Esophagus (tissue), 2 donors: ENCODE measurements at regions not wholly inside any gene's neighbourhood (a gene's known extent, or its start where the extent isn't known, plus 50 kb on each side); places are given as distances from the start of the nearest gene placed in this dataset.
"Not testable (repeated sequence)": the region's sequence is repeated elsewhere in the genome, so short reads cannot be mapped to it uniquely, and the experiment has no call there.

ENCODE experiments used
- H3K27ac ChIP-seq, 2 donors: one replicate each; pipeline ENCODE4 v1.5.1; 2013; ENCODE audit warnings: low read depth in 2 of 2, mild to moderate bottlenecking in 2 of 2, inconsistent platforms in 1 of 2, low read length in 1 of 2, moderate library complexity in 1 of 2
- H3K27me3 ChIP-seq, 2 donors: one replicate each; pipeline ENCODE4 v1.6.1; 2013; ENCODE audit warnings: low read length in 2 of 2, control low read depth in 1 of 2, mild to moderate bottlenecking in 1 of 2; ENCODE audit not compliant: insufficient read depth in 2 of 2, control insufficient read depth in 1 of 2
- H3K36me3 ChIP-seq, 2 donors: one replicate each; pipeline ENCODE4 v1.6.1; 2013; ENCODE audit warnings: low read length in 1 of 2; ENCODE audit not compliant: control insufficient read depth in 2 of 2, insufficient read depth in 2 of 2
- H3K4me1 ChIP-seq, 2 donors: one replicate each; pipeline ENCODE4 v1.6.1; 2013; ENCODE audit warnings: low read length in 1 of 2; ENCODE audit not compliant: control insufficient read depth in 2 of 2, insufficient read depth in 2 of 2
- H3K4me3 ChIP-seq, 2 donors: one replicate each; pipeline ENCODE4 v1.5.1; 2013; ENCODE audit warnings: low read length in 2 of 2, mild to moderate bottlenecking in 2 of 2, low read depth in 1 of 2, moderate library complexity in 1 of 2
- H3K9me3 ChIP-seq, 2 donors: one replicate each; pipeline ENCODE4 v1.6.1; 2013; ENCODE audit warnings: mild to moderate bottlenecking in 2 of 2, low read depth in 1 of 2, low read length in 1 of 2, moderate library complexity in 1 of 2; ENCODE audit not compliant: control insufficient read depth in 2 of 2, insufficient read depth in 1 of 2
- WGBS, 2 donors: extraction: QIAGEN DNeasy Blood & Tissue Kit; methylation state at CpG; one replicate each; pipeline ENCODE4 v1.1.7; 2013; 5-methylcytosine and 5-hydroxymethylcytosine counted together
- donor health status: healthy with polysubstance abuse.
- donor health status: Bipolar disorder and iron deficiency.

DNA sequence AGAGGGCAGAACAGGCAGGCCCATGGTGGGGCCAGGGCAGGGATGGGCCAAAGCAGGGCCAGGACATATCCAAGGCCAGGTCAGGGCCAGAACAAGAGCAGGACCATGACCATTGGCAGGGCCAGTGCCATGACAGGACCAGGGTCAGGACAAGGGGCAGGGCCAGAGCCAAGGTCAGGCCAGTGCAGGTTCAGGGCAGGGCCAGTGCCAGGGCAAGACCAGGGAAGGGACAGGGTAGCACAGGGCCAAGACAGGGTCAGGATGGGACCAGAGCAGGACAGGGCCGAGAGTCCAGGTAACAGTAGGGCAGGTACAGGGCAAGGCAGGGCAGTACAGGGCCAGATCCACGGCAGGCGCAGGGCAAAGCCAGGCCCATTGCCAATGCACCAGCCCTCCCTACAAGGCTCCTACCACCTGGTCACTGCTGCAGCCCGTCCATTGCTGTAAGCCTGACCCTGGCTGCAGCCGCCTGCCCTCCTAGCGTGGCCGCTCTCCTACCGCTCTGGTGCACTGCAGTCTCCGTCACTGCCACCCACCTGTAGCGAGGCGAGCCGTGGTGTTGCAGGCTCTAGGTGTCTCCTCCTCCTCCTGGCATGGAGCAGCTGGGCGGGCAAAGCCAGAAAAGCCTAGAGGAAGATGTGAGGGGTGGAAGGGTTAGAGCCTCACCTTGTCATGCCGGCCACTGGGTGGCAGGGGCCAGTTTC lies 397.1 kb downstream of the GOLGA6L6 start:
- not testable (repeated sequence) for H3K27ac ChIP-seq, H3K9me3 ChIP-seq, H3K4me3 ChIP-seq, H3K27me3 ChIP-seq, H3K4me1 ChIP-seq, H3K36me3 ChIP-seq
- WGBS, 2 donors, result 94 to 95% methylated on average over 8 to 10 of the region's 14 CpGs

DNA sequence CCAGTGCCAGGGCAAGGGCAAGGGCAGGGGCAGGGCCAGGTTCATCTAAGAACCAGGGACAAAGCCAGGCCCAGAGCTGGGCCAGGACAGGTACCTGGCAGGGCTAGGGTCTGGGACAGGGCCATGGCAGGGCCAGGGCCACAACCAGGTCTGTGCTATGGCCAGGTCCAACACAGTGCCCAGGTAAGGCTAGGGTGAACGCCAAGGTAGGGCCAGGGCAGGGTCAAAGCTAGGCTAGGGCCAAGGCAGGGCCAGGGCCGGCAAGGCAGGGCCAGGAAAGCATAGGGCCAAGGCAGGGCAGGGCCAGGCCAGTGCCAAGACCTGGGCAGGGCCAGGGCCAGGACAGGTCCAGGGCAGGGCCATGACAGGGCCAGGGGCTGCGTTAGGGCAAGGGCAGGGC lies 398.7 kb downstream of the GOLGA6L6 start:
- 66 to 69% methylated on average over 1 to 2 of the region's 3 CpGs for WGBS, 2 donors
- H3K4me1 ChIP-seq, H3K4me3 ChIP-seq, H3K9me3 ChIP-seq, H3K27ac ChIP-seq, H3K36me3 ChIP-seq, H3K27me3 ChIP-seq: not testable (repeated sequence)

GRCh38 chr15:20142410-20142809 lies 399.2 kb downstream of the GOLGA6L6 start:
- H3K27ac ChIP-seq, H3K4me3 ChIP-seq, H3K36me3 ChIP-seq, H3K9me3 ChIP-seq, H3K4me1 ChIP-seq, H3K27me3 ChIP-seq: not testable (repeated sequence)
- 39 to 50% methylated on average over 1 of the region's 1 CpG for WGBS, 2 donors

DNA sequence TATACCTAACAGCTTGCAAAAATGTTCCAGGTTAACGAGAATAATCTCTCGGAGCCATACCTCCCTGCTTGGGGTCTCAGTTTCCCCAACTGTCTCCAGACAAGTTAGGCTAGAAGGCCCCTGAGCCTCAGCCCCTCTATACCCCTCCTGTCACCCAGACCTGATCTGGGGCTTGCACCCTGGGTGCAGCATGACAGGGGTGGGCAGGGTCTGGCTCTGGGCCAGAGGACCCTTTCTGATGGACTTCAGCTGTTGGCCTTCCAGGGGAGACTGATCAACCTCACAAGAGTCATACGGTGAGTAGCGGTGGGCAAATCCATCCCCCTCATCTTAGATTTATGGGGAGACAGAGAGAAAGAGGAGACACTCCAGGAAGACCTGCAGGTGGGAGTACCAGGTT lies 416.9 kb downstream of the GOLGA6L6 start:
- not testable (repeated sequence) for H3K4me1 ChIP-seq, H3K27me3 ChIP-seq, H3K27ac ChIP-seq, H3K36me3 ChIP-seq, H3K9me3 ChIP-seq, H3K4me3 ChIP-seq
- WGBS, 2 donors, result 53 to 70% methylated on average over 2 to 3 of the region's 4 CpGs

- peaks cover 6 to 8% of the 10 kb centered on the region in 2 donors for H3K9me3 ChIP-seq
- no peak overlapping the region for H3K4me3 ChIP-seq
- H3K27ac ChIP-seq, result no peak overlapping the region
- H3K27me3 ChIP-seq, result no peaks in the 10 kb centered on the region
- H3K36me3 ChIP-seq, result no peaks in the 10 kb centered on the region
- no peaks in the 10 kb centered on the region for H3K4me1 ChIP-seq
- 51 to 55% methylated on average over 2 of the region's 2 CpGs for WGBS, 2 donors
Measured at GRCh38 chr15:20106026-20106425, 435.6 kb downstream of the GOLGA6L6 start.

DNA sequence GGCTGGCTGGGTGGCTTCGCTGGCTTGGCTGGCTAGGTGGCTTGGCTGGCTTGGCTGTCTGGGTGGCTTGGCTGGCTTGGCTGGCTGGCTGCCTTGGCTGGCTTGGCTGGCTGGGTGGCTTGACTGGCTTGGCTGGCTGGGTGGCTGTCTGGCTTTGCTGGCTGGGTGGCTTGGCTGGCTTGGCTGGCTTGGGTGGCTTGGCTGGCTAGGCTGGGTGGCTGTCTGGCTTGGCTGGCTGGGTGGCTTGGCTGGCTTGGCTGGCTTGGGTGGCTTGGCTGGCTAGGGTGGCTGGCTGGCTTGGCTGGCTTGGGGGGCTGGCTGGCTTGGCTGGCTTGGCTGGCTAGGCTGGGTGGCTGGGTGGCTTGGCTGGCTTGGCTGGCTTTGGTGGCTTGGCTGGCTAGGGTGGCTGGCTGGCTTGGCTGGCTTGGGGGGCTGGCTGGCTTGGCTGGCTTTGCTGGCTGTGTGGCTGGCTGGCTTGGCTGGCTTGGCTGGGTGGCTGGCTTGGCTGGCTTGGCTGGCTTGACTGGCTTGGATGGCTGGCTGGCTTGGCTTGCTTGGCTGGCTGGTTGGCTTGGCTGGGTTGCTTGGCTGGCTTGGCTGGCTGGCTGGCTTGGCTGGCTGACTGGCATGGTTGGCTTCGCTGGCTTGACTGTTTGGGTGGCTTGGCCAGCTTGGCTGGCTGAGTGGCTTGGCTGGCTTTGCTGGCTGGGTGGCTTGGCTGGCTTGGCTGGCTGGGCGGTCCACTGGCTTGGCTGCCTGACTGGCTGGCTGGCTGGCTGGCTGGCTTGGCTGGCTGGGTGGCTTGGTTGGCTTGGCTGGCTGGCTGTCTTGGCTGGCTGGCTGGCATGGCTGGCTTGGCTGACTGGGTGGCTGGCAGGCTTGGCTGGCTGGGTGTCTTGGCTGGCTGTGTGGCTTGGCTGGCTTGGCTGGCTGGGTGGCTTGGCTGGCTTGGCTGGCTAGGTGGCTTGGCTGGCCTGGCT lies 436.3 kb downstream of the GOLGA6L6 start:
- WGBS, 2 donors, result 91 to 94% methylated on average over 1 to 2 of the region's 3 CpGs
- H3K4me1 ChIP-seq, H3K27ac ChIP-seq, H3K4me3 ChIP-seq, H3K9me3 ChIP-seq, H3K27me3 ChIP-seq, H3K36me3 ChIP-seq: not testable (repeated sequence)

GRCh38 chr15:20104551-20104950 lies 437.0 kb downstream of the GOLGA6L6 start:
- not testable (repeated sequence) for H3K27ac ChIP-seq, H3K27me3 ChIP-seq, H3K4me1 ChIP-seq, H3K9me3 ChIP-seq, H3K4me3 ChIP-seq, H3K36me3 ChIP-seq
- WGBS, 2 donors, result 66 to 69% methylated on average over 3 to 5 of the region's 6 CpGs

GRCh38 chr15:20102862-20103261 lies 438.7 kb downstream of the GOLGA6L6 start:
- not testable (repeated sequence) for H3K36me3 ChIP-seq, H3K27ac ChIP-seq, H3K4me3 ChIP-seq, H3K4me1 ChIP-seq, H3K27me3 ChIP-seq, H3K9me3 ChIP-seq
- WGBS, 2 donors, result 73 to 83% methylated on average over 5 of the region's 5 CpGs

DNA sequence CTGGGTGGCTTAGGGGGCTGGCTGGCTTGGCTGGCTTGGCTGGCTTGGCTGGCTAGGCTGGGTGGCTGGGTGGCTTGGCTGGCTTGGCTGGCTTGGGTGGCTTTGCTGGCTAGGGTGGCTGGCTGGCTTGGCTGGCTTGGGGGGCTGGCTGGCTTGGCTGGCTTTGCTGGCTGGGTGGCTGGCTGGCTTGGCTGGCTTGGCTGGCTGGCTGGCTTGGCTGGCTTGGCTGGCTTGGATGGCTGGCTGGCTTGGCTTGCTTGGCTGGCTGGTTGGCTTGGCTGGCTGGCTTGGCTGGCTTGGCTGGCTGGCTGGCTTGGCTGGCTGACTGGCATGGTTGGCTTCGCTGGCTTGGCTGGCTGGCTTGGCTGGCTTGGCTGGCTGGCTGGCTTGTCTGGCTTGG lies 439.4 kb downstream of the GOLGA6L6 start:
- H3K27me3 ChIP-seq, H3K27ac ChIP-seq, H3K4me3 ChIP-seq, H3K4me1 ChIP-seq, H3K9me3 ChIP-seq, H3K36me3 ChIP-seq: not testable (repeated sequence)
- WGBS, 2 donors, result 61 to 83% methylated on average over 1 of the region's 1 CpG

DNA sequence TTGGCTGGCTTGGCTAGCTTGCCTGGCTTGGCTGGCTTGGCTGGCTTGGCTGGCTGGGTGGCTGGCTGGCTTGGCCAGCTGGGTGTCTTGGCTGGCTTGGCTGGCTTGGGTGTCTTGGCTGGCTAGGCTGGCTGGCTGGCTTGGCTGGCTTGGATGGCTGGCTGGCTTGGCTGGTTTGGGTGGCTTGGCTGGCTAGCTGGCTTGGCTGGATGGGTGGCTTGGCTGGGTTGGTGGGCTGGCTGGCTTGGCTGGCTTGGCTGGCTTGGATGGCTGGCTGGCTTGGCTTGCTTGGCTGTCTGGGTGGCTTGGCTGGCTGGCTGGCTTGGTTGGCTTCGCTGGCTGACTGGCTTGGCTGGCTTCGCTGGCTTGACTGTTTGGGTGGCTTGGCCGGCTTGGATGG lies 440.3 kb downstream of the GOLGA6L6 start:
- not testable (repeated sequence) for H3K36me3 ChIP-seq, H3K4me1 ChIP-seq, H3K27me3 ChIP-seq, H3K4me3 ChIP-seq, H3K9me3 ChIP-seq, H3K27ac ChIP-seq
- WGBS, 2 donors, result no CpG with 5 or more reads among the region's 3 CpGs
